Esophagus muscularis mucosa (tissue), 4 donors: ENCODE measurements at regions not wholly inside any gene's neighbourhood (a gene's known extent, or its start where the extent isn't known, plus 50 kb on each side); places are given as distances from the start of the nearest gene placed in this dataset.
A peak's percentile ranks its signal among the peaks of the same experiment; 100 is the strongest.

Experiments
- DNase-seq: peaks from one replicate; pipeline ENCODE4 v3.0.0-alpha.2; 2017; ENCODE audit errors: extremely low spot score
- H3K27ac ChIP-seq, 4 donors: fragments of 200-600 bp; sonication (generic); replicated peaks in 1 of 4; 1 replicate in 3 of 4; 2 replicates in 1 of 4; pipeline ENCODE4 v1.5.1; 2016 to 2019; ENCODE audit warnings: mild to moderate bottlenecking in 1 of 4
- H3K27me3 ChIP-seq, 4 donors: fragments of 200-600 bp; sonication (generic); one replicate each; pipeline versions ENCODE4 v1.5.1 to v1.6.0; 2016 to 2019
- H3K36me3 ChIP-seq, 4 donors: fragments of 200-600 bp; sonication (generic); one replicate each; pipeline ENCODE4 v1.5.1; 2016 to 2019
- H3K4me1 ChIP-seq, 4 donors: fragments of 200-600 bp; sonication (generic); one replicate each; pipeline ENCODE4 v1.5.1; 2016 to 2019
- H3K4me3 ChIP-seq, 4 donors: fragments of 200-600 bp; sonication (generic); 1 replicate in 2 of 4; 2 replicates in 2 of 4; pipeline ENCODE4 v1.5.1; 2016 to 2019; ENCODE audit warnings: mild to moderate bottlenecking in 4 of 4, moderate library complexity in 1 of 4
- H3K9me3 ChIP-seq, 4 donors: fragments of 200-600 bp; sonication (generic); 1 replicate in 3 of 4; 2 replicates in 1 of 4; pipeline ENCODE4 v1.5.1; 2016 to 2019
- EP300 ChIP-seq: sonication (generic); formaldehyde crosslinking; IDR thresholded peaks from one replicate; pipeline ENCODE4 v1.6.1; 2017; ENCODE audit warnings: antibody characterized with exemption
- POLR2A ChIP-seq: fragments of 450-650 bp; IDR thresholded peaks from one replicate; pipeline ENCODE4 v1.6.1; 2017; ENCODE audit warnings: antibody characterized with exemption, moderate library complexity, mild to moderate bottlenecking, low read depth
- POLR2AphosphoS5 ChIP-seq, 2 donors: sonication (generic); formaldehyde crosslinking; IDR thresholded peaks; one replicate each; pipeline ENCODE4 v1.6.1; 2017; ENCODE audit warnings: antibody characterized with exemption in 2 of 2
- WGBS: methylation state at CpG from one replicate; pipeline ENCODE4 v1.1.5; 2018; 5-methylcytosine and 5-hydroxymethylcytosine counted together
- intact Hi-C: fragments of 100-400 bp; cut with DNase I; formaldehyde crosslinking; loops from one replicate; pipeline ENCODE4 v1.15.1; 2023
- TF ChIP-seq, protein P1 (sequence below), 3 experiments: fragments of 200-600 bp in 2 of 3; fragments of 450-650 bp in 1 of 3; sonication (generic) in 2 of 3; IDR thresholded peaks; one replicate each; pipeline ENCODE4 v1.5.1; 2017 to 2019; ENCODE audit warnings: antibody characterized with exemption in 3 of 3, mild to moderate bottlenecking in 2 of 3, moderate library complexity in 1 of 3

DNA sequence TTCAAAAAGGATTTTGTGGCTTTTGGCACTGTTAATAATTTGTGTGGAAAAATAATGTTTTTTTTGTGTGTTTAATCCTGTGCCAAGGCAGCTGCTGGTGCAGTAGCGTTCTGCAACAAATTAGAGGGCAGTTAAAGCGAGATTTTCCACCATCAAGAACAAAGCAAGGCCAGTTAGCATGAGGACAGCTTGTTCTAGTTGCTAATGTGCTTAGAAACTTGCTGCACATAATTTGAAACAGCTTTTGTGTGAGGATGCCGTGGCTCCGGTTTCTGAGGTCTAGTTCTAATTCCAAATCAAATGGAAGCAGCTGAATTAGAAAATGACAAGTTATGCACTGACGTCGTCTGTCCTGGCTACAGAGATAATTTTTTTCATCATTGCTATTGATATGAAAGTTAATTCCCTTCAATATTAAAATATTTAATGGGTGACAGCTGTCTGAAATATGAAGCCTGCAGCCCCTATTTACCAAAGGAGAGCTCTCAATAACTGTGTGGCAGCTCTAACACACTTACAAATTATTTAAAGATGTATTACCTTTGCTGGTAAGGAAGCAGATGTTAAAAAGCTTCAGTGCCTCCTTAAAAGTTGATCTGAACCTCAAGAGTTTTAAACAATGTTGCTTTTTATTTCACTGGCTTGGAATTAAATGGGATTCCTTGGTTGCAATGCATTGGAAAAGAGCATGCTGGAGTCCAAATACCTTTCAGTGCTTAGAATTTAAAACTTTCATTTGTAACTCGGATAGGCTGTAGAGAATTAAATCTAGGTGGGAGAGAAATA lies 128.6 kb downstream of the SPATA31D1 start:
- Histone ChIP-seq H3K4me1 (peaks cover 0 to 23% (median 17%) of the 10 kb centered on the region in 4 donors), H3K4me3 (no peak overlapping the region), H3K9me3 (no peaks in the 10 kb centered on the region), H3K36me3 (no peaks in the 10 kb centered on the region), H3K27me3 (no peaks in the 10 kb centered on the region), H3K27ac (peak overlapping the region in 1 of 4 donors; percentile 38)
- WGBS: 36% methylated on average over 7 of the region's 7 CpGs
- TF ChIP-seq, protein P1, sequence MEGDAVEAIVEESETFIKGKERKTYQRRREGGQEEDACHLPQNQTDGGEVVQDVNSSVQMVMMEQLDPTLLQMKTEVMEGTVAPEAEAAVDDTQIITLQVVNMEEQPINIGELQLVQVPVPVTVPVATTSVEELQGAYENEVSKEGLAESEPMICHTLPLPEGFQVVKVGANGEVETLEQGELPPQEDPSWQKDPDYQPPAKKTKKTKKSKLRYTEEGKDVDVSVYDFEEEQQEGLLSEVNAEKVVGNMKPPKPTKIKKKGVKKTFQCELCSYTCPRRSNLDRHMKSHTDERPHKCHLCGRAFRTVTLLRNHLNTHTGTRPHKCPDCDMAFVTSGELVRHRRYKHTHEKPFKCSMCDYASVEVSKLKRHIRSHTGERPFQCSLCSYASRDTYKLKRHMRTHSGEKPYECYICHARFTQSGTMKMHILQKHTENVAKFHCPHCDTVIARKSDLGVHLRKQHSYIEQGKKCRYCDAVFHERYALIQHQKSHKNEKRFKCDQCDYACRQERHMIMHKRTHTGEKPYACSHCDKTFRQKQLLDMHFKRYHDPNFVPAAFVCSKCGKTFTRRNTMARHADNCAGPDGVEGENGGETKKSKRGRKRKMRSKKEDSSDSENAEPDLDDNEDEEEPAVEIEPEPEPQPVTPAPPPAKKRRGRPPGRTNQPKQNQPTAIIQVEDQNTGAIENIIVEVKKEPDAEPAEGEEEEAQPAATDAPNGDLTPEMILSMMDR (IDR thresholded peaks at IDR 0.05): no peak
- no peak for TF ChIP-seq POLR2AphosphoS5 (IDR thresholded peaks at IDR 0.05)
- no peak for DNase-seq
- intact Hi-C loops: no loop called here

DNA sequence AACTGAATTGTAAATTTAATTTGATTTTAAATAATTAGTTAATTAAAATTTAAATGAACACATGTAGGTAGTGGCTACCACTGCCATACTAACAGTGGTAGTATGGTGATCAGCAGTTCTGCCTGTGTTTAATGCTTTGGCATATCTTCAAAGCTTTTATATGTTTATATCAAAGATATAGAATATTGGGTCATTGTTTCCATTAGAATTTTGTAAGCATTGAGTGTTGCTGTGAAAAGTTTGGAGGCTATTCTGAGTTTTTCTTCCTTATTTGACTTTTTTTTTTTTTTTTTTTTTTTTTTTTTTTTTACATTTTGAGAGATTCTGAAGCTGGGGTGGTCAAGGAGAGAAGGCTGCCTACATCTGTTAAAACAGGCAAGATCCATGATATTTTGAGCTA lies 134.2 kb downstream of the SPATA31D1 start:
- intact Hi-C loops: no loop called here
- H3K27me3 ChIP-seq: no peaks in the 10 kb centered on the region
- no peak overlapping the region for H3K27ac ChIP-seq
- no peak overlapping the region for H3K4me3 ChIP-seq
- H3K9me3 ChIP-seq: no peaks in the 10 kb centered on the region
- TF ChIP-seq EP300 (no peak), POLR2A (no peak), POLR2AphosphoS5 (IDR thresholded peaks at IDR 0.05) (no peak)
- TF ChIP-seq, protein P1 (IDR thresholded peaks at IDR 0.05): no peak
- no peak for DNase-seq
- peaks cover 0 to 6% (median under 1%) of the 10 kb centered on the region in 4 donors for H3K4me1 ChIP-seq
- H3K36me3 ChIP-seq: no peaks in the 10 kb centered on the region

DNA sequence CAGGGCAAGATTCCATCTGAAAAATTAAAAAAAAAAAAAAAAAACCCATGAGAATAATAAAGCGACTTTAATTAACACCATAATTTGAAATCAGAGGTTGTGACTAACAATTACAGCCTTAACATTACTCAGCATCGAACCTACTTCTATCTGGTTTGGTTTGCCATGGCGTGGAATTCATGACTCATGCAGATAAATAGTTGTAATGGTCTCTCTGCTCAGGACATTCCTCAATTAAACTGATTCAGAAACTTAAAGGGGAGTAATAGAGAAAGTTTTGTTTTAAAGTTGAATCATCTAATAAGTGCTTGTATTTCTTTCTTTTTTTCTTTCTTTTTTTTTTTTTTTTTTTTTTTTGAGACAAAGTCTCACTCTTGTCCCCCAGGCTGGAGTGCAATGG lies 135.5 kb downstream of the SPATA31D1 start:
- Histone ChIP-seq H3K27me3 (no peaks in the 10 kb centered on the region), H3K36me3 (no peaks in the 10 kb centered on the region), H3K4me3 (no peak overlapping the region), H3K4me1 (peaks cover 0 to 6% (median 2%) of the 10 kb centered on the region in 4 donors), H3K27ac (no peak overlapping the region), H3K9me3 (no peaks in the 10 kb centered on the region)
- intact Hi-C loops: no loop called here
- TF ChIP-seq POLR2A (no peak), POLR2AphosphoS5 (IDR thresholded peaks at IDR 0.05) (no peak), EP300 (no peak)
- TF ChIP-seq, protein P1 (IDR thresholded peaks at IDR 0.05): no peak
- DNase-seq: no peak
- WGBS: 89% methylated on average over 3 of the region's 3 CpGs

DNA sequence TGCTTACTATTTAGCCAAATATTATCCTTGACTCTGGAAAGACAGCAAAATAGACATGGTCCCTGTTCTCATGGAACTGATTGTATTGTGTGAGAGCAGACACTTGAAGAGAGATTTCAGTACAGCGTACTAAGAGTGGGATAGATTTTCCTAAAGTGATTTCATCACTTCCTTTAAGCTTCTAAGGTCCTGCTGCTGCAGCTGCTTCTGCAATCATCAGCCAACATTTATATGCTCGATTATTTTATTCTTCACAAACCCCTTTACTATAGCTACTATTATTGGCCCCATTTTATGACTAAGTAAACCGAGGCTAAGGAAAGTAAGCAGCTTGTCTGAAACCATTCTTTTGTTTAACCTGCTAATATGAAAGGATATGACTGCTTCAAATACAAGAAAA lies 137.7 kb downstream of the SPATA31D1 start:
- WGBS: 61% methylated on average over 3 of the region's 3 CpGs
- no peaks in the 10 kb centered on the region for H3K27me3 ChIP-seq
- H3K4me1 ChIP-seq: peaks cover 0 to 6% (median 2%) of the 10 kb centered on the region in 4 donors
- no peaks in the 10 kb centered on the region for H3K9me3 ChIP-seq
- no peak for DNase-seq
- intact Hi-C loops: no loop called here
- H3K4me3 ChIP-seq: no peak overlapping the region
- H3K27ac ChIP-seq: no peak overlapping the region
- no peak for TF ChIP-seq POLR2A
- no peak for TF ChIP-seq POLR2AphosphoS5 (IDR thresholded peaks at IDR 0.05)
- no peak for TF ChIP-seq EP300
- TF ChIP-seq, protein P1 (IDR thresholded peaks at IDR 0.05): no peak
- H3K36me3 ChIP-seq: no peaks in the 10 kb centered on the region

DNA sequence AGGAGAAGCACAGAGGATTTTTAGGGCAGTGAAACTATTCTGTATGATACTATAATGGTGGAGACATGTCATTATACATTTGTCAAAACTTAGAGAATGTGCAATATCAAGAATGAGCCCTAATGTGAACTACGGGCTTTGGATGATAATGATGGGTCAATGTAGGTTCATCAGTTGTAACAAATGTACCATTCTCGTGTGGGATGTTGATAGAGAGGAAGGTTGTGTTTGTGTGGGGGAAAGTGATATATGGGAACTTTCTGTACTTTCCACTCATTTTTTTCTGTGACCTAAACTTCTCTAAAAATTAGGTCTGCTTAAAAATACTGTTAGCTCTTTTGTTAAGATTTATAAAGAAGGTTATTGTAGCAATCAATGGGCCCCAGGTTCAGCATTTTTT lies 138.9 kb downstream of the SPATA31D1 start:
- Histone ChIP-seq H3K4me3 (no peak overlapping the region), H3K4me1 (peaks cover 0 to 6% (median 2%) of the 10 kb centered on the region in 4 donors), H3K27ac (no peak overlapping the region), H3K36me3 (no peaks in the 10 kb centered on the region), H3K27me3 (no peaks in the 10 kb centered on the region), H3K9me3 (no peaks in the 10 kb centered on the region)
- no peak for TF ChIP-seq POLR2A
- no peak for TF ChIP-seq POLR2AphosphoS5 (IDR thresholded peaks at IDR 0.05)
- TF ChIP-seq EP300: no peak
- TF ChIP-seq, protein P1 (IDR thresholded peaks at IDR 0.05): no peak
- intact Hi-C loops: no loop called here
- WGBS: 75% methylated on average over 2 of the region's 2 CpGs
- DNase-seq: no peak
